GM23338 (cell line): ENCODE measurements at regions not wholly inside any gene's neighbourhood (a gene's known extent, or its start where the extent isn't known, plus 50 kb on each side); places are given as distances from the start of the nearest gene placed in this dataset.

Source experiments
- ATAC-seq: fragments of 200-7000 bp; cut with Tn5 transposase; 3 replicates; pipeline ENCODE4 v1.9.1; 2020
- DNase-seq: peaks from one replicate; pipeline ENCODE4 v3.0.0-alpha.2; 2015; ENCODE audit warnings: low spot score
- H2AFZ ChIP-seq: fragments of 200-600 bp; sonication (generic); 2 replicates; pipeline ENCODE4 v1.8.0; 2016; ENCODE audit warnings: antibody characterized with exemption, mild to moderate bottlenecking, moderate library complexity
- H3F3A ChIP-seq: fragments of 200-600 bp; sonication (generic); replicated peaks from 2 replicates; pipeline ENCODE4 v1.8.0; 2017; ENCODE audit warnings: antibody characterized with exemption, mixed run types, low read depth
- H3K27ac ChIP-seq: fragments of 200-600 bp; sonication (generic); 2 replicates; pipeline ENCODE4 v1.6.1; 2016; ENCODE audit warnings: low read depth
- H3K27me3 ChIP-seq: fragments of 200-600 bp; sonication (generic); 2 replicates; pipeline ENCODE4 v1.8.0; 2016; ENCODE audit warnings: mild to moderate bottlenecking, mixed run types, moderate library complexity; ENCODE audit not compliant: insufficient read depth
- H3K36me3 ChIP-seq: fragments of 200-600 bp; sonication (generic); 2 replicates; pipeline ENCODE4 v1.8.0; 2016; ENCODE audit warnings: mild to moderate bottlenecking; ENCODE audit not compliant: insufficient read depth
- H3K4me1 ChIP-seq: fragments of 200-600 bp; sonication (generic); 2 replicates; pipeline ENCODE4 v1.8.0; 2016; ENCODE audit warnings: mild to moderate bottlenecking, moderate library complexity; ENCODE audit not compliant: insufficient read depth
- H3K4me2 ChIP-seq: fragments of 200-600 bp; sonication (generic); 2 replicates; pipeline ENCODE4 v1.7.1; 2017; ENCODE audit warnings: mixed run types
- H3K4me3 ChIP-seq: fragments of 200-600 bp; sonication (generic); 2 replicates; pipeline ENCODE4 v1.6.1; 2016; ENCODE audit warnings: mixed run types
- H3K79me2 ChIP-seq: fragments of 200-600 bp; sonication (generic); replicated peaks from 2 replicates; pipeline ENCODE4 v1.8.0; 2017; ENCODE audit warnings: mild to moderate bottlenecking; ENCODE audit not compliant: insufficient read depth
- H3K9me2 ChIP-seq: fragments of 200-600 bp; sonication (generic); 2 replicates; pipeline ENCODE4 v1.8.0; 2017; ENCODE audit not compliant: insufficient read depth
- H4K20me1 ChIP-seq: fragments of 200-600 bp; sonication (generic); replicated peaks from 2 replicates; pipeline ENCODE4 v1.8.0; 2017; ENCODE audit warnings: mild to moderate bottlenecking; ENCODE audit not compliant: insufficient read depth
- H3K27ac Mint-ChIP-seq: 2 replicates; pipeline ENCODE4 v1.8.0; 2020; ENCODE audit warnings: inconsistent platforms, mild to moderate bottlenecking, moderate library complexity, mixed read lengths
- H3K27me3 Mint-ChIP-seq: 3 replicates; pipeline ENCODE4 v1.8.0; 2022; ENCODE audit warnings: low read depth, mild to moderate bottlenecking, moderate library complexity, mixed read lengths, inconsistent platforms; ENCODE audit not compliant: insufficient read depth, poor library complexity
- H3K36me3 Mint-ChIP-seq: 3 replicates; pipeline ENCODE4 v1.8.0; 2021; ENCODE audit warnings: low read depth, mild to moderate bottlenecking, inconsistent platforms, moderate library complexity, mixed read lengths
- H3K4me1 Mint-ChIP-seq: 3 replicates; pipeline ENCODE4 v1.8.0; 2020; ENCODE audit warnings: mild to moderate bottlenecking, inconsistent platforms, mixed read lengths
- H3K4me3 Mint-ChIP-seq: 3 replicates; pipeline ENCODE4 v1.8.0; 2021; ENCODE audit warnings: moderate library complexity, mild to moderate bottlenecking, inconsistent platforms, mixed read lengths
- H3K9me3 Mint-ChIP-seq: 3 replicates; pipeline ENCODE4 v1.8.0; 2020; ENCODE audit warnings: moderate library complexity, mild to moderate bottlenecking, inconsistent platforms, mixed read lengths
- CREB1 ChIP-seq: fragments of 250-450 bp; sonication (Bioruptor Pico); IDR thresholded peaks from 2 replicates; pipeline ENCODE4 v1.5.0; 2020; ENCODE audit warnings: low read depth, mild to moderate bottlenecking, moderate library complexity
- CTCF ChIP-seq, 2 experiments: fragments of 200-600 bp in 1 of 2; sonication (generic) in 1 of 2; conservative IDR thresholded peaks; 2 replicates each; pipeline versions ENCODE4 v1.5.1 to v1.6.1; 2016 to 2017; ENCODE audit warnings: antibody characterized with exemption in 2 of 2, low read depth in 2 of 2, mild to moderate bottlenecking in 2 of 2, moderate library complexity in 1 of 2
- ETS1 ChIP-seq: IDR thresholded peaks from 2 replicates; pipeline ENCODE4 v1.6.1; 2016; ENCODE audit warnings: antibody characterized with exemption
- EZH2phosphoT487 ChIP-seq: fragments of 200-600 bp; sonication (generic); IDR thresholded peaks from one replicate; pipeline ENCODE4 v1.8.1; 2018; ENCODE audit warnings: antibody characterized with exemption; ENCODE audit not compliant: unreplicated experiment
- NANOG ChIP-seq: IDR thresholded peaks from 2 replicates; pipeline ENCODE4 v1.6.1; 2016; ENCODE audit warnings: antibody characterized with exemption, borderline replicate concordance
- STAT1 ChIP-seq: IDR thresholded peaks from one replicate; pipeline ENCODE4 v1.6.1; 2016; ENCODE audit warnings: antibody characterized with exemption; ENCODE audit not compliant: unreplicated experiment
- ZNF114 ChIP-seq: fragments of 250-450 bp; sonication (Bioruptor Pico); IDR thresholded peaks from 2 replicates; pipeline ENCODE4 v1.5.0; 2020; ENCODE audit warnings: mild to moderate bottlenecking, moderate library complexity
- ZNF462 ChIP-seq: fragments of 250-450 bp; sonication (Bioruptor Pico); IDR thresholded peaks from 2 replicates; pipeline ENCODE4 v1.5.0; 2020; ENCODE audit warnings: mild to moderate bottlenecking, moderate library complexity

GRCh38 chrX:69090022-69090421 lies 75.2 kb downstream of the PJA1 start (continued):
- TF ChIP-seq ZNF462 (no peak), CREB1 (CRISPR knock-in tag) (no peak), EZH2phosphoT487 (no peak), CTCF (conservative IDR thresholded peaks at IDR 0.05; ENCODE audit: low read depth in 2 of 2) (no peak), STAT1 (no peak), NANOG (no peak)

GRCh38 chrX:69089203-69089602 lies 76.0 kb downstream of the PJA1 start:
- Histone ChIP-seq H3K4me1 (no peaks in the 10 kb centered on the region), H3K4me2 (no peak overlapping the region), H4K20me1 (no peaks in the 10 kb centered on the region), H3K27ac (no peak overlapping the region), H3K9me2 (no peaks in the 10 kb centered on the region), H3K79me2 (no peaks in the 10 kb centered on the region), H3K27me3 (no peaks in the 10 kb centered on the region), H3K4me3 (no peak overlapping the region), H3K36me3 (no peaks in the 10 kb centered on the region), H3F3A (no peaks in the 10 kb centered on the region), H2AFZ (no peak overlapping the region)
- Mint-ChIP-seq H3K27me3 (peaks cover under 1% of the 10 kb centered on the region), H3K36me3 (no peaks in the 10 kb centered on the region), H3K4me3 (no peak overlapping the region), H3K4me1 (peaks cover 2% of the 10 kb centered on the region; the same call in 2 of the 3 replicates), H3K27ac (no peak overlapping the region), H3K9me3 (no peaks in the 10 kb centered on the region)
- DNase-seq (no peak), ATAC-seq (no peak)
- TF ChIP-seq ZNF114 (CRISPR knock-in tag) (no peak), ETS1 (no peak), NANOG (no peak)
